B cell (primary cell): ENCODE measurements at regions not wholly inside any gene's neighbourhood (a gene's known extent, or its start where the extent isn't known, plus 50 kb on each side); places are given as distances from the start of the nearest gene placed in this dataset.

Experiments used
- ATAC-seq: fragments of 200-7000 bp; cut with Tn5 transposase; one replicate; pipeline ENCODE4 v1.10.0; 2021; ENCODE audit warnings: low read depth, mild to moderate bottlenecking, moderate number of reproducible peaks, moderate library complexity
- CTCF ChIA-PET: fragments of 350-600 bp; sonication (Branson Sonifier 250); formaldehyde crosslinking; loops from one replicate; lab custom pipeline; 2021; ENCODE audit warnings: antibody characterized with exemption, inconsistent platforms; lab: Charles Lee
- POLR2A ChIA-PET: fragments of 350-600 bp; sonication (Branson Sonifier 250); formaldehyde crosslinking; loops from one replicate; lab custom pipeline; 2021; ENCODE audit warnings: antibody characterized with exemption; lab: Charles Lee
- DNase-seq: peaks from one replicate; pipeline ENCODE4 v3.0.0; 2013
- H2AFZ ChIP-seq: 2 replicates; pipeline ENCODE4 v1.6.1; 2012; ENCODE audit warnings: mild to moderate bottlenecking, low read depth, low read length; ENCODE audit not compliant: insufficient read depth, poor library complexity, severe bottlenecking
- H3K27ac ChIP-seq, 2 donors: 1 replicate in 1 of 2; 2 replicates in 1 of 2; pipeline ENCODE4 v1.5.1; 2012 to 2013; ENCODE audit warnings: low read length in 2 of 2, mild to moderate bottlenecking in 2 of 2, moderate library complexity in 1 of 2
- H3K27me3 ChIP-seq, 4 experiments: fragments of 200-600 bp in 1 of 4; sonication (generic) in 1 of 4; replicated peaks in 1 of 4; 1 replicate in 2 of 4; 2 replicates in 2 of 4; pipeline versions ENCODE4 v1.6.1 to v1.7.0; 2013 to 2016; ENCODE audit warnings: low read length in 3 of 4, mild to moderate bottlenecking in 2 of 4, mixed read lengths in 1 of 4, moderate library complexity in 1 of 4; ENCODE audit not compliant: insufficient read depth in 4 of 4, control insufficient read depth in 3 of 4; ENCODE audit errors: control extremely low read depth in 1 of 4
- H3K36me3 ChIP-seq, 2 experiments: replicated peaks in 1 of 2; 1 replicate in 1 of 2; 2 replicates in 1 of 2; pipeline versions ENCODE4 v1.6.1 to v1.7.1; 2013; ENCODE audit warnings: low read length in 1 of 2; ENCODE audit not compliant: insufficient read depth in 2 of 2, control insufficient read depth in 1 of 2; ENCODE audit errors: control extremely low read depth in 1 of 2, extremely low read depth in 1 of 2
- H3K4me1 ChIP-seq, 2 donors: fragments of 200-600 bp in 1 of 2; sonication (generic) in 1 of 2; 1 replicate in 1 of 2; 2 replicates in 1 of 2; pipeline versions ENCODE4 v1.5.1 to v1.6.1; 2013 to 2017; ENCODE audit warnings: low read length in 2 of 2; ENCODE audit not compliant: control insufficient read depth in 2 of 2, insufficient read depth in 2 of 2
- H3K4me2 ChIP-seq: replicated peaks from 2 replicates; pipeline ENCODE3; 2012; ENCODE audit warnings: mild to moderate bottlenecking, low read depth, low read length; ENCODE audit not compliant: poor library complexity, severe bottlenecking
- H3K4me3 ChIP-seq, 5 experiments: fragments of 200-600 bp in 1 of 5; sonication (generic) in 1 of 5; 1 replicate in 3 of 5; 2 replicates in 2 of 5; pipeline versions ENCODE4 v1.5.1 to v1.7.0; 2011 to 2016; ENCODE audit warnings: low read length in 4 of 5, mild to moderate bottlenecking in 4 of 5, low read depth in 2 of 5, control low read depth in 1 of 5, moderate library complexity in 1 of 5; ENCODE audit not compliant: insufficient read depth in 1 of 5; ENCODE audit errors: control extremely low read depth in 1 of 5, extremely low read depth in 1 of 5
- H3K79me2 ChIP-seq: fragments of 200-600 bp; sonication (generic); one replicate; pipeline ENCODE4 v1.6.0; 2016; ENCODE audit warnings: low read length; ENCODE audit not compliant: control insufficient read depth, insufficient read depth
- H3K9ac ChIP-seq: fragments of 200-600 bp; sonication (generic); 2 replicates; pipeline ENCODE4 v1.6.1; 2017; ENCODE audit warnings: mild to moderate bottlenecking, low read length, moderate library complexity
- H3K9me3 ChIP-seq, 3 donors: one replicate each; pipeline versions ENCODE4 v1.6.1 to v1.7.1; 2013; ENCODE audit warnings: low read length in 2 of 3; ENCODE audit not compliant: control insufficient read depth in 2 of 3, insufficient read depth in 1 of 3; ENCODE audit errors: control extremely low read depth in 1 of 3
- H4K20me1 ChIP-seq: 2 replicates; pipeline ENCODE4 v1.6.0; 2012; ENCODE audit warnings: mild to moderate bottlenecking, low read length; ENCODE audit not compliant: insufficient read depth, control insufficient read depth, poor library complexity, severe bottlenecking
- H3K27ac Mint-ChIP-seq: one replicate; pipeline ENCODE4 v1.8.0; 2021; ENCODE audit warnings: mixed read lengths
- H3K27me3 Mint-ChIP-seq: one replicate; pipeline ENCODE4 v1.8.0; 2021; ENCODE audit warnings: mixed read lengths
- H3K4me1 Mint-ChIP-seq: one replicate; pipeline ENCODE4 v1.8.0; 2021; ENCODE audit warnings: mixed read lengths
- H3K4me3 Mint-ChIP-seq: one replicate; pipeline ENCODE4 v1.8.0; 2021; ENCODE audit warnings: mixed read lengths
- H3K9me3 Mint-ChIP-seq: one replicate; pipeline ENCODE4 v1.8.0; 2022; ENCODE audit warnings: mixed read lengths; ENCODE audit not compliant: insufficient read depth
- EZH2 ChIP-seq: IDR thresholded peaks from 2 replicates; pipeline ENCODE4 v1.6.1; 2012; ENCODE audit warnings: borderline replicate concordance, low read depth, mild to moderate bottlenecking, moderate library complexity, low read length; ENCODE audit not compliant: insufficient read depth, poor library complexity, severe bottlenecking
- WGBS: methylation state at CpG from one replicate; pipeline ENCODE4 v1.1.5; 2013; ENCODE audit warnings: missing lambda C conversion rate; ENCODE audit not compliant: insufficient coverage; 5-methylcytosine and 5-hydroxymethylcytosine counted together
- intact Hi-C: fragments of 100-400 bp; cut with micrococcal nuclease; formaldehyde crosslinking; loops from one replicate; pipeline ENCODE4 v1.10.0; 2022
- TF ChIP-seq, protein P1 (sequence below): fragments of 200-600 bp; IDR thresholded peaks from one replicate; pipeline ENCODE4 v1.8.0; 2022; ENCODE audit warnings: antibody characterized with exemption, mild to moderate bottlenecking

DNA sequence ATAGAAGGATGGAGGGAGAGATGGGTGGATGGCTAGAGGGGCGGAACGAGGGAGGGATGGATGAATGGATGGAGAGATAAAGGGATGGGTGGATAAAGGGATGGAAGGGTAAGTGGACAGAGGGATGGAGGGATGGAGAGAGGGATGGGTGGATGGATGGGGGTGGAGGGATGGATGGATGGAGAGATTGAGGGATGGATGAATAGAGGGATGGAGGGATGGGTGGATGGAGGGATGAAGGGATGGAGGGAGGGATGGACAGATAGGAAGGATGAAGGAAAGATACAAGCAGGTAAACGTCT lies 313.3 kb downstream of the UACA start:
- Histone ChIP-seq H3K4me2 (no peak overlapping the region), H3K27ac (no peak overlapping the region), H3K9me3 (peaks cover 0 to 2% (median 0%) of the 10 kb centered on the region in 3 donors), H2AFZ (no peak overlapping the region), H3K36me3 (no peaks in the 10 kb centered on the region), H3K27me3 (peaks cover 0 to 10% (median 0%) of the 10 kb centered on the region in 4 experiments), H3K9ac (no peak overlapping the region), H4K20me1 (no peaks in the 10 kb centered on the region), H3K4me1 (peaks cover 18 to 21% of the 10 kb centered on the region in 2 donors), H3K79me2 (no peaks in the 10 kb centered on the region), H3K4me3 (no peak overlapping the region)
- ChIA-PET POLR2A (no interaction called here), CTCF (no interaction called here)
- H3K9me3 Mint-ChIP-seq = no peaks in the 10 kb centered on the region
- peaks cover 25% of the 10 kb centered on the region for H3K4me1 Mint-ChIP-seq
- H3K27me3 Mint-ChIP-seq = peaks cover 14% of the 10 kb centered on the region
- 71% methylated on average over 2 of the region's 3 CpGs for WGBS
- intact Hi-C loops = no loop called here
- H3K4me3 Mint-ChIP-seq = no peak overlapping the region
- DNase-seq = no peak
- H3K27ac Mint-ChIP-seq = no peak overlapping the region
- TF ChIP-seq, protein P1, sequence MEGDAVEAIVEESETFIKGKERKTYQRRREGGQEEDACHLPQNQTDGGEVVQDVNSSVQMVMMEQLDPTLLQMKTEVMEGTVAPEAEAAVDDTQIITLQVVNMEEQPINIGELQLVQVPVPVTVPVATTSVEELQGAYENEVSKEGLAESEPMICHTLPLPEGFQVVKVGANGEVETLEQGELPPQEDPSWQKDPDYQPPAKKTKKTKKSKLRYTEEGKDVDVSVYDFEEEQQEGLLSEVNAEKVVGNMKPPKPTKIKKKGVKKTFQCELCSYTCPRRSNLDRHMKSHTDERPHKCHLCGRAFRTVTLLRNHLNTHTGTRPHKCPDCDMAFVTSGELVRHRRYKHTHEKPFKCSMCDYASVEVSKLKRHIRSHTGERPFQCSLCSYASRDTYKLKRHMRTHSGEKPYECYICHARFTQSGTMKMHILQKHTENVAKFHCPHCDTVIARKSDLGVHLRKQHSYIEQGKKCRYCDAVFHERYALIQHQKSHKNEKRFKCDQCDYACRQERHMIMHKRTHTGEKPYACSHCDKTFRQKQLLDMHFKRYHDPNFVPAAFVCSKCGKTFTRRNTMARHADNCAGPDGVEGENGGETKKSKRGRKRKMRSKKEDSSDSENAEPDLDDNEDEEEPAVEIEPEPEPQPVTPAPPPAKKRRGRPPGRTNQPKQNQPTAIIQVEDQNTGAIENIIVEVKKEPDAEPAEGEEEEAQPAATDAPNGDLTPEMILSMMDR = no peak
- TF ChIP-seq EZH2 = no peak
- no peak for ATAC-seq

DNA sequence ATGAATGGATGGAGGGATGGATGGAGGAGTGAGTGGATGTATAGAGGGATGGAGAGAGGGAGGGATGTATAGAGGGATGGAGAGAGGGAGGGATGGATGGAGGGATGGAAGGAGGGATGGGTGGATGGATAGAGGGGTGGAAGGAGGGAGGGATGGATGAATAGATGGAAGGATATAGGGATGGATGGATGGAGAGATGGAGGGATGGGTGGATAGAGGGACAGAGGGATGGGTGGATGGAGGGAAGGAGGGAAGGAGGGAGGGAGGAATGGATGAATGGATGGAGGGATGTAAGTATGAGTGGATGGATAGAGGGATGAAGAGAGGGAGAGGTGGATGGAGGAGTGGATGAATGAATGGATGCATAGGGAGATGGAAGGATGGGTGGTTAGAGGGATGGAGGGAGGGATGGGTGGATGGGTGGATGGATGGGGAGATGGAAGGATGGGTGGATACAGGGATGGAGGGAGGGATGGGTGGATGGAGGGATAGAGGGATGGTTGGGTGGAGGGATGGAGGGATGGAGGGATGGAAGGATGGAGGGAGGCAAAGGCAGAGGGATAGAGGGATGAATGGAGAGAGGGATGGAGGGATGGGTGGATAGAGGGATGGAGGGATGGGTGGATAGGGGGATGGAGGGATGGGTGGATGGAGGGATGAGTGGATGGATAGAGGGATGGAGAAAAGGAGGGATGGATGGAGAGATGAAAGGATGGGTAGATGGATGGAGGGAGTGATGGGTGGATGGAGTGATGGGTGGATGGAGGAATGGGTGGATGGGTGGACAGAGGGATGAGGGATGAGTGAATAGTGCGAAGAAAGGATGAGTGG lies 313.8 kb downstream of the UACA start:
- Histone ChIP-seq H3K79me2 (no peaks in the 10 kb centered on the region), H3K36me3 (no peaks in the 10 kb centered on the region), H2AFZ (no peak overlapping the region), H3K4me3 (no peak overlapping the region), H3K4me2 (no peak overlapping the region), H3K9me3 (peaks cover 0 to 2% (median 0%) of the 10 kb centered on the region in 3 donors), H4K20me1 (no peaks in the 10 kb centered on the region), H3K4me1 (peaks cover 18 to 21% of the 10 kb centered on the region in 2 donors), H3K27me3 (peaks cover 0 to 10% (median 0%) of the 10 kb centered on the region in 4 experiments), H3K27ac (no peak overlapping the region), H3K9ac (no peak overlapping the region)
- ChIA-PET CTCF (no interaction called here), POLR2A (no interaction called here)
- ATAC-seq = no peak
- intact Hi-C loops = no loop called here
- H3K27me3 Mint-ChIP-seq = peaks cover 16% of the 10 kb centered on the region
- 100% methylated on average over 1 of the region's 1 CpG for WGBS
- H3K4me1 Mint-ChIP-seq = peaks cover 25% of the 10 kb centered on the region
- DNase-seq = no peak
- H3K4me3 Mint-ChIP-seq = no peak overlapping the region
- no peaks in the 10 kb centered on the region for H3K9me3 Mint-ChIP-seq
- no peak overlapping the region for H3K27ac Mint-ChIP-seq
- no peak for TF ChIP-seq EZH2
- TF ChIP-seq, protein P1 = no peak
